Keratinocyte (primary cell): ENCODE measurements at regions not wholly inside any gene's neighbourhood (a gene's known extent, or its start where the extent isn't known, plus 50 kb on each side); places are given as distances from the start of the nearest gene placed in this dataset.

Experiments used
- DNase-seq: peaks from one replicate; pipeline ENCODE4 v3.0.0-alpha.2; 2011; ENCODE audit warnings: low read depth, missing footprints, low spot score
- FAIRE-seq: peaks from 2 replicates; lab custom pipeline; 2011; peaks lifted over from hg19 to GRCh38; lab: Jason Lieb, UNC
- H2AFZ ChIP-seq: 2 replicates; pipeline ENCODE4 v1.6.0; 2012; ENCODE audit warnings: low read length, control low read depth, inconsistent platforms; ENCODE audit not compliant: control insufficient read depth
- H3K27ac ChIP-seq: 2 replicates; pipeline ENCODE4 v1.5.1; 2011; ENCODE audit warnings: low read length; ENCODE audit not compliant: control insufficient read depth, insufficient read depth
- H3K27me3 ChIP-seq: 3 replicates; pipeline ENCODE4 v1.6.0; 2011; ENCODE audit warnings: low read length; ENCODE audit not compliant: control insufficient read depth, insufficient read depth; ENCODE audit errors: extremely low read depth
- H3K36me3 ChIP-seq, 2 experiments: 2 replicates in 1 of 2; 3 replicates in 1 of 2; pipeline ENCODE4 v1.5.1; 2011; ENCODE audit warnings: low read length in 2 of 2, mild to moderate bottlenecking in 1 of 2; ENCODE audit not compliant: control insufficient read depth in 2 of 2, insufficient read depth in 2 of 2; ENCODE audit errors: extremely low read depth in 1 of 2
- H3K4me1 ChIP-seq: 3 replicates; pipeline ENCODE4 v1.5.1; 2011; ENCODE audit warnings: low read length; ENCODE audit not compliant: control insufficient read depth, insufficient read depth; ENCODE audit errors: extremely low read depth
- H3K4me2 ChIP-seq: 3 replicates; pipeline ENCODE4 v1.6.0; 2011; ENCODE audit warnings: low read depth, low read length; ENCODE audit not compliant: control insufficient read depth, insufficient read depth; ENCODE audit errors: extremely low read depth
- H3K4me3 ChIP-seq, 3 experiments: fragments of 200-600 bp in 1 of 3; sonication (generic) in 1 of 3; 2 replicates in 2 of 3; 3 replicates in 1 of 3; pipeline ENCODE4 v1.5.1; 2011 to 2016; ENCODE audit warnings: low read length in 3 of 3, mild to moderate bottlenecking in 3 of 3, control low read depth in 2 of 3, inconsistent platforms in 1 of 3, low read depth in 1 of 3, mixed read lengths in 1 of 3, mixed run types in 1 of 3, moderate library complexity in 1 of 3; ENCODE audit not compliant: control insufficient read depth in 2 of 3, insufficient read depth in 2 of 3; ENCODE audit errors: extremely low read depth in 1 of 3
- H3K79me2 ChIP-seq: 2 replicates; pipeline ENCODE4 v1.6.0; 2012; ENCODE audit warnings: low read length; ENCODE audit not compliant: control insufficient read depth, insufficient read depth
- H3K9ac ChIP-seq: 3 replicates; pipeline ENCODE4 v1.6.0; 2011; ENCODE audit warnings: low read length; ENCODE audit not compliant: control insufficient read depth, insufficient read depth; ENCODE audit errors: extremely low read depth
- H3K9me1 ChIP-seq: 3 replicates; pipeline ENCODE4 v1.6.0; 2011; ENCODE audit warnings: low read length; ENCODE audit not compliant: control insufficient read depth, insufficient read depth; ENCODE audit errors: extremely low read depth
- H3K9me3 ChIP-seq: 2 replicates; pipeline ENCODE4 v1.5.1; 2012; ENCODE audit warnings: low read depth, low read length; ENCODE audit not compliant: control insufficient read depth
- H4K20me1 ChIP-seq: 3 replicates; pipeline ENCODE4 v1.6.0; 2011; ENCODE audit warnings: low read length; ENCODE audit not compliant: control insufficient read depth, insufficient read depth; ENCODE audit errors: extremely low read depth
- EZH2 ChIP-seq: IDR thresholded peaks from one replicate; pipeline ENCODE4 v1.6.1; 2012; ENCODE audit warnings: inconsistent platforms, mild to moderate bottlenecking, low read length, moderate library complexity
- dilution Hi-C: fragments of 300-500 bp; cut with MboI; formaldehyde crosslinking; loops from one replicate; pipeline ENCODE4 v1.7.0; 2020; ENCODE audit warnings: low sequenced_read_pairs; ENCODE audit not compliant: extremely low pct_ligation_motif_present
- TF ChIP-seq, protein P1 (sequence below), 3 experiments: IDR thresholded peaks in 1 of 3; conservative IDR thresholded peaks in 1 of 3; optimal IDR thresholded peaks in 1 of 3; 2 replicates in 2 of 3; 3 replicates in 1 of 3; pipeline versions ENCODE3 to v1.5.1; 2011; ENCODE audit warnings: low read length in 3 of 3, mild to moderate bottlenecking in 3 of 3, moderate library complexity in 2 of 3, control low read depth in 1 of 3, inconsistent platforms in 1 of 3; ENCODE audit not compliant: insufficient read depth in 2 of 3; ENCODE audit errors: extremely low read depth in 1 of 3

DNA sequence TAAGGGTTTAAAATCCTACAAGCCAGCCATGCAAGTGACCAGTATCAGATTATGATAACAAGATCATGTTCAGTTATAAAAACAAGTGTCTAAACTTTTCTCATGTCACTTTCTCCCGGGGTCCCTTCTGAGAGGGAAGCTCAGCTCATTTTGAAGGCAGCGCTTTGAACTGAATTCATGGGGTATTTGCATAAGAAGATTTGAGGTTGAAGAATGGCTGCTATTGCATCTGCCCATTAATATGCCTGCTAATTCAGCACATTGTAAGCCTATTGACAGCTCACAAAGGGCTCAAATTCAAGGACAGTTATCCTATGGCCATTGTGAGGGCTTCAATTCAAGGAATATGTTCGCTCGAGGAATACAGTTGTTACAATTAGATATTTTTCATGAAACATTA lies 290.2 kb upstream of the IRX3 start:
- TF ChIP-seq, protein P1, sequence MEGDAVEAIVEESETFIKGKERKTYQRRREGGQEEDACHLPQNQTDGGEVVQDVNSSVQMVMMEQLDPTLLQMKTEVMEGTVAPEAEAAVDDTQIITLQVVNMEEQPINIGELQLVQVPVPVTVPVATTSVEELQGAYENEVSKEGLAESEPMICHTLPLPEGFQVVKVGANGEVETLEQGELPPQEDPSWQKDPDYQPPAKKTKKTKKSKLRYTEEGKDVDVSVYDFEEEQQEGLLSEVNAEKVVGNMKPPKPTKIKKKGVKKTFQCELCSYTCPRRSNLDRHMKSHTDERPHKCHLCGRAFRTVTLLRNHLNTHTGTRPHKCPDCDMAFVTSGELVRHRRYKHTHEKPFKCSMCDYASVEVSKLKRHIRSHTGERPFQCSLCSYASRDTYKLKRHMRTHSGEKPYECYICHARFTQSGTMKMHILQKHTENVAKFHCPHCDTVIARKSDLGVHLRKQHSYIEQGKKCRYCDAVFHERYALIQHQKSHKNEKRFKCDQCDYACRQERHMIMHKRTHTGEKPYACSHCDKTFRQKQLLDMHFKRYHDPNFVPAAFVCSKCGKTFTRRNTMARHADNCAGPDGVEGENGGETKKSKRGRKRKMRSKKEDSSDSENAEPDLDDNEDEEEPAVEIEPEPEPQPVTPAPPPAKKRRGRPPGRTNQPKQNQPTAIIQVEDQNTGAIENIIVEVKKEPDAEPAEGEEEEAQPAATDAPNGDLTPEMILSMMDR (optimal IDR thresholded peaks at IDR 0.05 in 1 of 3, IDR thresholded peaks at IDR 0.05 in 1 of 3, conservative IDR thresholded peaks at IDR 0.05 in 1 of 3; ENCODE audit: extremely low read depth in 1 of 3, insufficient read depth in 2 of 3, low read length in 3 of 3): no peak
- TF ChIP-seq EZH2: no peak
- no peaks in the 10 kb centered on the region for H4K20me1 ChIP-seq
- FAIRE-seq: no peak

DNA sequence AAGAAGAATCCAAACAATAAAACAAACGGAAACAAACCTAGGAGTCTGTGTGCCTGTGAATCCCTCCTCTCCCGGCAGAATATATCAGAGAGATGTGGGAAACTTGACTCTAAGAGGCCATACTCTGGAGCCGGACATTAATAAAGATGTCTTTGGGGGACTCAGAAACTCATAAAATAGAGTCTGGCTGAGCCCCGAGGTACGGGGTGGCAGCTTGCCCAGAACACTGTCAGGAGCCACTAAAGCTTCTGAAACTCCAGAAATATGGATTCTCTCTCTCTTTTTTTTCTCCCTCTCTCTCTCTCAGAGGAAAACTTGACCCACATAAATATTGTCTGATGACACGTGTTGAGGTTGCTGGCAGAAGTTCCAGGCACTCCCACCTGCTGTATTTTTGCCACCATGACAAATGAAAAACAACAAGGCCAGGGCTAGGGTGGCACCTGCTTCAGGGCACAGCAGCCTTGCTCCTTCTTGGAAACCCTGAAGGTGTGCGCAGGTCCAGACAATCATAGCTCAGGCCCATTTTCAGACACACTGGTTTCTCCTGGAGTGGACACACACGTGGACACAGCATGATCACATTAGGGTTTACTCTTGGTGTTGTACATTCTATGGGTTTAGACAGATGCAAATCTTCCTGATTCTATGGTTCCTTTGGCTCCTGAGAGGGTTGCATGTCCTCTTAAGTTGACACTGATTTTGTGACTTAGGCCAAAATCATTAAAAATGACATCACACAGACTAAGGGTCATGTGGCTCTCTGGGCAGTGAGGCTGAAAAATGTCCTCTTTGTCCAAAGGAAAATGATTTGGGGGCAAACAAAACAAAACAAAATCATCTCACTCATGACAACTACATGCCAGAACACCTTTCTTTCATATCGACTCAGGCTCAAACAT lies 282.6 kb upstream of the IRX3 start:
- no peaks in the 10 kb centered on the region for H3K79me2 ChIP-seq
- DNase-seq (no peak), FAIRE-seq (no peak)
- dilution Hi-C loops: no loop called here
- no peaks in the 10 kb centered on the region for H4K20me1 ChIP-seq
- no peaks in the 10 kb centered on the region for H3K27me3 ChIP-seq
- no peak overlapping the region for H3K4me3 ChIP-seq
- H3K9me1 ChIP-seq: no peaks in the 10 kb centered on the region
- TF ChIP-seq, protein P1 (optimal IDR thresholded peaks at IDR 0.05 in 1 of 3, IDR thresholded peaks at IDR 0.05 in 1 of 3, conservative IDR thresholded peaks at IDR 0.05 in 1 of 3; ENCODE audit: extremely low read depth in 1 of 3, insufficient read depth in 2 of 3, low read length in 3 of 3): no peak
- TF ChIP-seq EZH2: no peak
- no peaks in the 10 kb centered on the region for H3K9me3 ChIP-seq
- H3K27ac ChIP-seq: no peak overlapping the region
- H3K4me1 ChIP-seq: no peaks in the 10 kb centered on the region
- H3K9ac ChIP-seq: no peak overlapping the region
- H3K36me3 ChIP-seq: no peaks in the 10 kb centered on the region
- H3K4me2 ChIP-seq: no peak overlapping the region
- no peak overlapping the region for H2AFZ ChIP-seq

More for the DNA sequence above, 290.2 kb upstream of the IRX3 start:
- no peaks in the 10 kb centered on the region for H3K9me3 ChIP-seq
- no peak overlapping the region for H3K4me2 ChIP-seq
- no peak overlapping the region for H3K4me3 ChIP-seq
- H3K27me3 ChIP-seq: peaks cover 6% of the 10 kb centered on the region
- no peaks in the 10 kb centered on the region for H3K4me1 ChIP-seq
- H3K79me2 ChIP-seq: no peaks in the 10 kb centered on the region
- no peak overlapping the region for H3K9ac ChIP-seq
- no peak overlapping the region for H2AFZ ChIP-seq
- no peaks in the 10 kb centered on the region for H3K9me1 ChIP-seq
- no peaks in the 10 kb centered on the region for H3K36me3 ChIP-seq
- no peak for DNase-seq
- no peak overlapping the region for H3K27ac ChIP-seq
- dilution Hi-C loops: no loop called here
